ENCODE measurements at regions not wholly inside any gene's neighbourhood (a gene's known extent, or its start where the extent isn't known, plus 50 kb on each side); places are given as distances from the start of the nearest gene placed in this dataset.
"Not testable (repeated sequence)": the region's sequence is repeated elsewhere in the genome, so short reads cannot be mapped to it uniquely, and the experiment has no call there.

GRCh38 chr1:68723791-68724190 lies 226.9 kb upstream of the DEPDC1 start:
- no peak for FAIRE-seq
- 7% methylated on average over 1 of the region's 1 CpG for WGBS (ENCODE audit: missing lambda C conversion rate)
- TF ChIP-seq JUN (IDR thresholded peaks at IDR 0.05) (no peak), EHMT2 (IDR thresholded peaks at IDR 0.05; ENCODE audit: low read depth) (no peak), BCL3 (IDR thresholded peaks at IDR 0.05) (no peak), FOSB (CRISPR knock-in tag; IDR thresholded peaks at IDR 0.05) (no peak), POLR2A (IDR thresholded peaks at IDR 0.05; ENCODE audit: low read length) (no peak), E2F6 (IDR thresholded peaks at IDR 0.05; ENCODE audit: borderline replicate concordance, low read depth) (no peak), RARB (CRISPR knock-in tag; IDR thresholded peaks at IDR 0.05) (no peak), TFCP2L1 (CRISPR knock-in tag; IDR thresholded peaks at IDR 0.05) (no peak), MAZ (IDR thresholded peaks at IDR 0.05; ENCODE audit: borderline replicate concordance, low read depth, low read length) (no peak), EP300 (IDR thresholded peaks at IDR 0.05) (no peak), NPAS2 (CRISPR knock-in tag; IDR thresholded peaks at IDR 0.05; ENCODE audit: borderline replicate concordance) (no peak), HOXA7 (CRISPR knock-in tag; IDR thresholded peaks at IDR 0.05) (no peak), USF2 (IDR thresholded peaks at IDR 0.05) (no peak), ZSCAN20 (CRISPR knock-in tag; IDR thresholded peaks at IDR 0.05) (no peak), JUNB (IDR thresholded peaks at IDR 0.05) (no peak), RCOR1 (IDR thresholded peaks at IDR 0.05; ENCODE audit: low read depth, low read length) (no peak), PHF8 (IDR thresholded peaks at IDR 0.05; ENCODE audit: borderline replicate concordance, low read depth) (no peak), PBX3 (IDR thresholded peaks at IDR 0.05) (no peak)
- no peak overlapping the region for H3K4me3 ChIP-seq
- CTCF ChIA-PET: no interaction called here
- H3K4me1 ChIP-seq: no peaks in the 10 kb centered on the region
- H3K4me2 ChIP-seq: no peak overlapping the region
- POLR2A ChIA-PET: no interaction called here
- no peaks in the 10 kb centered on the region for H3K9me3 ChIP-seq
- no peak overlapping the region for H3K27ac ChIP-seq
- no peak for DNase-seq (ENCODE audit: low read depth in 1 of 2, low spot score in 1 of 2)
- ATAC-seq: no peak

GRCh38 chr1:68725001-68725752 lies 228.3 kb upstream of the DEPDC1 start:
- TF ChIP-seq MYC (IDR thresholded peaks at IDR 0.05; ENCODE audit: borderline replicate concordance, low read length) (no peak), ATOH8 (CRISPR knock-in tag; IDR thresholded peaks at IDR 0.05; ENCODE audit: low read depth) (no peak)
- ChIA-PET CTCF (no interaction called here), POLR2A (no interaction called here)
- DNase-seq (ENCODE audit: low read depth in 1 of 2, low spot score in 1 of 2): no peak
- Histone ChIP-seq H3K9me3 (no peaks in the 10 kb centered on the region), H3K4me1 (no peaks in the 10 kb centered on the region), H3K4me3 (no peak overlapping the region), H3K27ac (no peak overlapping the region), H3K4me2 (no peak overlapping the region)
- ATAC-seq: no peak
- WGBS (ENCODE audit: missing lambda C conversion rate): 0% methylated on average over 2 of the region's 2 CpGs
- no peak for FAIRE-seq

- ATAC-seq; CTCF ChIA-PET; H3K9me3 ChIP-seq; POLR2A ChIA-PET; H3K27ac ChIP-seq; FAIRE-seq; H3K4me3 ChIP-seq; H3K4me2 ChIP-seq; H3K4me1 ChIP-seq; DNase-seq (ENCODE audit: low read depth in 1 of 2, low spot score in 1 of 2): not testable (repeated sequence)
- 30% methylated on average over 13 of the region's 19 CpGs for WGBS (ENCODE audit: missing lambda C conversion rate)
Measured at GRCh38 chr1:68739486-68739885, 242.6 kb upstream of the DEPDC1 start.

Measured in A549 (cell line).